ENCODE measurements at regions not wholly inside any gene's neighbourhood (a gene's known extent, or its start where the extent isn't known, plus 50 kb on each side); places are given as distances from the start of the nearest gene placed in this dataset.

DNA sequence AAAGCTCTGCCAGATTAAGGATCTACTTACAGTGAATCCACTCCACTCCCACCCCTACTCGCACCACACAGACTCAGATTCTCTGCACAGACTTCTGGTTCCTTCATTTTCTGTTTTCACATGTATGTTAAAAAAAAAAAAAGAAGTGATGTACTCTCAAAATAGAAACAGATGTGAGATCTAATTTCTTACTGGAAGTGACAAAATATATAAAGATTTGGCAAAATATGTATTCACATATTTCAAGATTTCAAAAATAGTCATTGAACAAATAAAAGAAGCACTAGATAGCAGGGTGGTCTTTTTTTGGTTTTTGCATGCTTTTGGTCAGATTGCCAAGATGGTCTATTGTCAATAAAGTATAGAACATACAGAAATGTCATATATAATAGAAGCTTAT is 379.2 kb downstream of the TMEM167A start:
- TF ChIP-seq, protein P1, sequence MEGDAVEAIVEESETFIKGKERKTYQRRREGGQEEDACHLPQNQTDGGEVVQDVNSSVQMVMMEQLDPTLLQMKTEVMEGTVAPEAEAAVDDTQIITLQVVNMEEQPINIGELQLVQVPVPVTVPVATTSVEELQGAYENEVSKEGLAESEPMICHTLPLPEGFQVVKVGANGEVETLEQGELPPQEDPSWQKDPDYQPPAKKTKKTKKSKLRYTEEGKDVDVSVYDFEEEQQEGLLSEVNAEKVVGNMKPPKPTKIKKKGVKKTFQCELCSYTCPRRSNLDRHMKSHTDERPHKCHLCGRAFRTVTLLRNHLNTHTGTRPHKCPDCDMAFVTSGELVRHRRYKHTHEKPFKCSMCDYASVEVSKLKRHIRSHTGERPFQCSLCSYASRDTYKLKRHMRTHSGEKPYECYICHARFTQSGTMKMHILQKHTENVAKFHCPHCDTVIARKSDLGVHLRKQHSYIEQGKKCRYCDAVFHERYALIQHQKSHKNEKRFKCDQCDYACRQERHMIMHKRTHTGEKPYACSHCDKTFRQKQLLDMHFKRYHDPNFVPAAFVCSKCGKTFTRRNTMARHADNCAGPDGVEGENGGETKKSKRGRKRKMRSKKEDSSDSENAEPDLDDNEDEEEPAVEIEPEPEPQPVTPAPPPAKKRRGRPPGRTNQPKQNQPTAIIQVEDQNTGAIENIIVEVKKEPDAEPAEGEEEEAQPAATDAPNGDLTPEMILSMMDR (IDR thresholded peaks at IDR 0.05; ENCODE audit: borderline replicate concordance, extremely low read depth, low read length, poor library complexity, severe bottlenecking): no peak
- no peak for TF ChIP-seq EZH2 (IDR thresholded peaks at IDR 0.05; ENCODE audit: borderline replicate concordance, low read depth, low read length, severe bottlenecking)

Measured in DND-41 (cell line).